ENCODE measurements at regions not wholly inside any gene's neighbourhood (a gene's known extent, or its start where the extent isn't known, plus 50 kb on each side); places are given as distances from the start of the nearest gene placed in this dataset.

DNA sequence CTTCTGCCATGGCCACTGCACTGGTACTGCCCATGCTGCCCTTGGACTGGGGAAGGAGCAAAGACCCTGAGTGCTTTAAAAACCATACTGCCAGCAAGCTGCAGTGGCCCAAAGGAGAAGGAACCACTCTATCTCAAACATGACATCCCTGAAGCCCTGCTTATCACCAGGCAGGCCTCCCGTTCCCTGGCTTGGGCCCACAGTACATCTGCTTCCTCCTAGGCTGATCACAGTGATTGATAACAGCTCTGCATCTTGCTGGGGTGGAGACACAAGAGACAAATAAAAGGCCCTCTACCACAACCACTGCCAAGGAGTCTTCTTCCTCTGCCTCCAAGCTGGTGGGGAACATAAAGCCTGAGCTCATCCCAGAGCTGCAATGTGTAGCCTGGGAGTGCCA is 567.5 kb downstream of the TRHDE start (continued):
- TF ChIP-seq, protein P1, sequence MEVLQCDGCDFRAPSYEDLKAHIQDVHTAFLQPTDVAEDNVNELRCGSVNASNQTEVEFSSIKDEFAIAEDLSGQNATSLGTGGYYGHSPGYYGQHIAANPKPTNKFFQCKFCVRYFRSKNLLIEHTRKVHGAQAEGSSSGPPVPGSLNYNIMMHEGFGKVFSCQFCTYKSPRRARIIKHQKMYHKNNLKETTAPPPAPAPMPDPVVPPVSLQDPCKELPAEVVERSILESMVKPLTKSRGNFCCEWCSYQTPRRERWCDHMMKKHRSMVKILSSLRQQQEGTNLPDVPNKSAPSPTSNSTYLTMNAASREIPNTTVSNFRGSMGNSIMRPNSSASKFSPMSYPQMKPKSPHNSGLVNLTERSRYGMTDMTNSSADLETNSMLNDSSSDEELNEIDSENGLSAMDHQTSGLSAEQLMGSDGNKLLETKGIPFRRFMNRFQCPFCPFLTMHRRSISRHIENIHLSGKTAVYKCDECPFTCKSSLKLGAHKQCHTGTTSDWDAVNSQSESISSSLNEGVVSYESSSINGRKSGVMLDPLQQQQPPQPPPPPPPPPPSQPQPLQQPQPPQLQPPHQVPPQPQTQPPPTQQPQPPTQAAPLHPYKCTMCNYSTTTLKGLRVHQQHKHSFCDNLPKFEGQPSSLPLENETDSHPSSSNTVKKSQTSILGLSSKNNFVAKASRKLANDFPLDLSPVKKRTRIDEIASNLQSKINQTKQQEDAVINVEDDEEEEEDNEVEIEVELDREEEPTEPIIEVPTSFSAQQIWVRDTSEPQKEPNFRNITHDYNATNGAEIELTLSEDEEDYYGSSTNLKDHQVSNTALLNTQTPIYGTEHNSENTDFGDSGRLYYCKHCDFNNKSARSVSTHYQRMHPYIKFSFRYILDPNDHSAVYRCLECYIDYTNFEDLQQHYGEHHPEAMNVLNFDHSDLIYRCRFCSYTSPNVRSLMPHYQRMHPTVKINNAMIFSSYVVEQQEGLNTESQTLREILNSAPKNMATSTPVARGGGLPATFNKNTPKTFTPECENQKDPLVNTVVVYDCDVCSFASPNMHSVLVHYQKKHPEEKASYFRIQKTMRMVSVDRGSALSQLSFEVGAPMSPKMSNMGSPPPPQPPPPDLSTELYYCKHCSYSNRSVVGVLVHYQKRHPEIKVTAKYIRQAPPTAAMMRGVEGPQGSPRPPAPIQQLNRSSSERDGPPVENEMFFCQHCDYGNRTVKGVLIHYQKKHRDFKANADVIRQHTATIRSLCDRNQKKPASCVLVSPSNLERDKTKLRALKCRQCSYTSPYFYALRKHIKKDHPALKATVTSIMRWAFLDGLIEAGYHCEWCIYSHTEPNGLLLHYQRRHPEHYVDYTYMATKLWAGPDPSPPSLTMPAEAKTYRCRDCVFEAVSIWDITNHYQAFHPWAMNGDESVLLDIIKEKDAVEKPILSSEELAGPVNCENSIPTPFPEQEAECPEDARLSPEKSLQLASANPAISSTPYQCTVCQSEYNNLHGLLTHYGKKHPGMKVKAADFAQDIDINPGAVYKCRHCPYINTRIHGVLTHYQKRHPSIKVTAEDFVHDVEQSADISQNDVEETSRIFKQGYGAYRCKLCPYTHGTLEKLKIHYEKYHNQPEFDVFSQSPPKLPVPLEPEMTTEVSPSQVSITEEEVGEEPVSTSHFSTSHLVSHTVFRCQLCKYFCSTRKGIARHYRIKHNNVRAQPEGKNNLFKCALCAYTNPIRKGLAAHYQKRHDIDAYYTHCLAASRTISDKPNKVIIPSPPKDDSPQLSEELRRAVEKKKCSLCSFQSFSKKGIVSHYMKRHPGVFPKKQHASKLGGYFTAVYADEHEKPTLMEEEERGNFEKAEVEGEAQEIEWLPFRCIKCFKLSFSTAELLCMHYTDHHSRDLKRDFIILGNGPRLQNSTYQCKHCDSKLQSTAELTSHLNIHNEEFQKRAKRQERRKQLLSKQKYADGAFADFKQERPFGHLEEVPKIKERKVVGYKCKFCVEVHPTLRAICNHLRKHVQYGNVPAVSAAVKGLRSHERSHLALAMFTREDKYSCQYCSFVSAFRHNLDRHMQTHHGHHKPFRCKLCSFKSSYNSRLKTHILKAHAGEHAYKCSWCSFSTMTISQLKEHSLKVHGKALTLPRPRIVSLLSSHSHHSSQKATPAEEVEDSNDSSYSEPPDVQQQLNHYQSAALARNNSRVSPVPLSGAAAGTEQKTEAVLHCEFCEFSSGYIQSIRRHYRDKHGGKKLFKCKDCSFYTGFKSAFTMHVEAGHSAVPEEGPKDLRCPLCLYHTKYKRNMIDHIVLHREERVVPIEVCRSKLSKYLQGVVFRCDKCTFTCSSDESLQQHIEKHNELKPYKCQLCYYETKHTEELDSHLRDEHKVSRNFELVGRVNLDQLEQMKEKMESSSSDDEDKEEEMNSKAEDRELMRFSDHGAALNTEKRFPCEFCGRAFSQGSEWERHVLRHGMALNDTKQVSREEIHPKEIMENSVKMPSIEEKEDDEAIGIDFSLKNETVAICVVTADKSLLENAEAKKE (CRISPR knock-in tag; IDR thresholded peaks at IDR 0.05): no peak
- TF ChIP-seq, protein P2, sequence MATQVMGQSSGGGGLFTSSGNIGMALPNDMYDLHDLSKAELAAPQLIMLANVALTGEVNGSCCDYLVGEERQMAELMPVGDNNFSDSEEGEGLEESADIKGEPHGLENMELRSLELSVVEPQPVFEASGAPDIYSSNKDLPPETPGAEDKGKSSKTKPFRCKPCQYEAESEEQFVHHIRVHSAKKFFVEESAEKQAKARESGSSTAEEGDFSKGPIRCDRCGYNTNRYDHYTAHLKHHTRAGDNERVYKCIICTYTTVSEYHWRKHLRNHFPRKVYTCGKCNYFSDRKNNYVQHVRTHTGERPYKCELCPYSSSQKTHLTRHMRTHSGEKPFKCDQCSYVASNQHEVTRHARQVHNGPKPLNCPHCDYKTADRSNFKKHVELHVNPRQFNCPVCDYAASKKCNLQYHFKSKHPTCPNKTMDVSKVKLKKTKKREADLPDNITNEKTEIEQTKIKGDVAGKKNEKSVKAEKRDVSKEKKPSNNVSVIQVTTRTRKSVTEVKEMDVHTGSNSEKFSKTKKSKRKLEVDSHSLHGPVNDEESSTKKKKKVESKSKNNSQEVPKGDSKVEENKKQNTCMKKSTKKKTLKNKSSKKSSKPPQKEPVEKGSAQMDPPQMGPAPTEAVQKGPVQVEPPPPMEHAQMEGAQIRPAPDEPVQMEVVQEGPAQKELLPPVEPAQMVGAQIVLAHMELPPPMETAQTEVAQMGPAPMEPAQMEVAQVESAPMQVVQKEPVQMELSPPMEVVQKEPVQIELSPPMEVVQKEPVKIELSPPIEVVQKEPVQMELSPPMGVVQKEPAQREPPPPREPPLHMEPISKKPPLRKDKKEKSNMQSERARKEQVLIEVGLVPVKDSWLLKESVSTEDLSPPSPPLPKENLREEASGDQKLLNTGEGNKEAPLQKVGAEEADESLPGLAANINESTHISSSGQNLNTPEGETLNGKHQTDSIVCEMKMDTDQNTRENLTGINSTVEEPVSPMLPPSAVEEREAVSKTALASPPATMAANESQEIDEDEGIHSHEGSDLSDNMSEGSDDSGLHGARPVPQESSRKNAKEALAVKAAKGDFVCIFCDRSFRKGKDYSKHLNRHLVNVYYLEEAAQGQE (IDR thresholded peaks at IDR 0.05; ENCODE audit: unreplicated experiment): no peak
- TF ChIP-seq NANOG (IDR thresholded peaks at IDR 0.05; ENCODE audit: borderline replicate concordance) (no peak), JUNB (IDR thresholded peaks at IDR 0.05; ENCODE audit: unreplicated experiment) (no peak)
- TF ChIP-seq, protein P3, sequence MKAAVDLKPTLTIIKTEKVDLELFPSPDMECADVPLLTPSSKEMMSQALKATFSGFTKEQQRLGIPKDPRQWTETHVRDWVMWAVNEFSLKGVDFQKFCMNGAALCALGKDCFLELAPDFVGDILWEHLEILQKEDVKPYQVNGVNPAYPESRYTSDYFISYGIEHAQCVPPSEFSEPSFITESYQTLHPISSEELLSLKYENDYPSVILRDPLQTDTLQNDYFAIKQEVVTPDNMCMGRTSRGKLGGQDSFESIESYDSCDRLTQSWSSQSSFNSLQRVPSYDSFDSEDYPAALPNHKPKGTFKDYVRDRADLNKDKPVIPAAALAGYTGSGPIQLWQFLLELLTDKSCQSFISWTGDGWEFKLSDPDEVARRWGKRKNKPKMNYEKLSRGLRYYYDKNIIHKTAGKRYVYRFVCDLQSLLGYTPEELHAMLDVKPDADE (IDR thresholded peaks at IDR 0.05): no peak

All from GM23338 (cell line).